ENCODE measurements at regions not wholly inside any gene's neighbourhood (a gene's known extent, or its start where the extent isn't known, plus 50 kb on each side); places are given as distances from the start of the nearest gene placed in this dataset.

GRCh38 chr13:21757763-21758162 is 86.9 kb downstream of the FGF9 start:
- no peak for DNase-seq

DNA sequence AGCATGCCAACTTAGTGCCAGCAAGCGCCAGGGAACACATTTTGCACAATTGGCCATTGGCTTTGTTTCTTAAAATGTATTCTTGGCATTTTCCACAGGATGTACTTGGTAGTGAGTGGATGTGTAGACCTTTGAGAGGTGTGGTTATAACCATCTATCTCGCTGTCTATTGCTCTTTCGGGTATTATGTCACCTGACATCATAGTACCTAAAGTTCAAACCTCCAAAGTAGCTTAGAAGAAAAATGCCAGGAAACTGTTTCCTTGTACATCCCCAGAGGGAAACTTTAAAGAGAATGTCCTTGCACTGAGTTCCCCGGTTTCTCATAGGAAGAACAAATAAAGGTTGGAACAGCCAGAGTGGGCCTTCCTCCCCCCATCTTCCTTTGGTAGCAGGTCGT is 87.6 kb downstream of the FGF9 start:
- no peak for DNase-seq

DNA sequence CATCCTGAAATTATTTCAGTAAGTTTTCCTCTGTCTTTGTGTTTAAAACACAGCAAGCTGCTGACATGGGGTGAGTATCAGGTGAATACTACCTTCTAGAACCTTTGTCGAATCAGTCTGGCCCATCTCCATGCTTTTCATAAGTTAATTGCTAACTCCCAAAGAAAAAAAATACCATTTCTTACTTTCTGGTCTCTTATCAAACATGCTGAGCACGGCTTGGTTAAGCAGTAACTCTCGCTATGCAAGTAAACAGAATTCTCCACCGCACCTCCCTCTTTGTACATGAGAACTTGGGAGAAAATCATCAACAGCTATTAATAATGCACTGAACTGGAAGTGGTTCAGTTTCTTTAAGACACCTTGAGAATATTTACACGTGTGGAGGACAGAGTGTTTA is 88.6 kb downstream of the FGF9 start:
- DNase-seq: no peak

DNA sequence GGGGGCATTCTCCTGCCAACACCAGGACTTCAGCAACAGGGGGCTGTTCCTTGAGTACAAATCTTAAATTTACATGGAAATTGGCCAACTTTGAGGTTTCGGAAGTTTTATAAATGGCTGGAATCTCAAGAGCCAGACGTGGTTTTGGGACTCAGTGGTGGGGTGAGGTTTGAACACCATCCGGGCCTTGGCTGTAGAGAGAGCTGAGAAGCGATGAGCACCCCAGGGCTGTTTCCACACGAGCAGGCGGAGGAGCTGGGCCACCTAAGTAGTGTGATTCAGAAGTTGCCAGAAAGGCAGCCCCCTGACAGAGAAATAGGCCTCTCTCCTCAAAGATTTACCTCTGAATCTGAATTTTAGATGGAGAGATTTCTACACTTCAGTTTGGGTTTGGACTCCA is 89.0 kb downstream of the FGF9 start:
- DNase-seq: no peak

DNA sequence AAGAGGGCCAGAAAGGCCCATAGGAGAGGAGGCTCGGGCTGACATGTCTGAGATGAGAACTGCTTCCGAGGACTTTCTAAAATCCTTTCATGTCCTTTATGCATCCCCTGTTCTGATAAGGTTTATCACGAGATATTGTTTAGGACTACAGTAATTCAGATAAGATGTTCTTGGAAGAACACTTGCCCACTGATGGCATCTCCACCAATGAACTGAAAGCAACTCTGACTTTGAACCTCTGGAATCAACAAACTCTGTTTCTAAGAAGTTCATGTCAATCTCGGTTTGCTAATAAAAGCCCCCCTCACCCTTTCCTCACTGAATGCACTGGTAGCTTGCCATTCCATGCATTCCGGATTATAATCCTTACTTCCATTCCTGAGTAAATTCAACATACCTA is 90.9 kb downstream of the FGF9 start:
- no peak for DNase-seq

DNA sequence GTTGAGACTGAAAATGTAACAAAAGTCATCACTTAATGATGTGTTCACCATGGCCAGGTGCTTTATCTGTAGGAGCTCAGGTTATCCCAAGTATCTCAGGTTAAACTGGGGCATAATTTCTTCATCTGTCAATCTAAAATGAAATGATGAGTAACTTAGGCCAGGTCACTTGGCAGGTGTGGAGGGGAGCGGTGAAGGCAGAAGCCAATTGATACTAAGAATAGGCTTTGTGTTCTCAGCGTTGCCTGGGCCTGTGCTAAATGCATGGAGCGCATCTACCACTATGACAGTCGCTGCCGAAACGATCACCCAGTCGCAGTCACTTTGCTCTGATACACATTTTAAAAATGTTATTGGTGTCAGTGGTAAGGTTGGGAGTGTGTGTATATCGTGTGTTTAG is 91.6 kb downstream of the FGF9 start:
- no peak for DNase-seq

GRCh38 chr13:21767032-21767431 is 96.2 kb downstream of the FGF9 start:
- DNase-seq: no peak

DNA sequence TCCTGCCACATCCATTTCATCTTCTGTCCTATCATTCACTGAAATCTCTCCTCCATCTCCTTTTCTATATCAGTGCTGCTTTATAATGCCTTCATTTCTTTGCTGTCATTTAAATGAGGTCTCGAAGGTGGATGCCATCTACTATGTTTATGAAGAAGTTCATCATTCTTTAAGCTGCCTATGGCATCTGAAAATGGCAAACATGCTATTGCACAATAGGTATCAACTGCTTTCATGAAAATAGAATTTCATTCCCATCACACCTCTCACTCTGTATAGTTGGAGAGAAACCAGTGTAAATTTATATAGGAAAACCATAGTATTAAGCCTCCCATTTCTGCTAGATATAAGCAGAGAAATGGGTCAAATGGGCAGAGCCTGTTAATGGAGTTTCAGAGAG is 100.2 kb downstream of the FGF9 start:
- DNase-seq: no peak

GRCh38 chr13:21777166-21777565 is 106.3 kb downstream of the FGF9 start:
- no peak for DNase-seq

GRCh38 chr13:21777813-21778212 is 106.9 kb downstream of the FGF9 start:
- no peak for DNase-seq

DNA sequence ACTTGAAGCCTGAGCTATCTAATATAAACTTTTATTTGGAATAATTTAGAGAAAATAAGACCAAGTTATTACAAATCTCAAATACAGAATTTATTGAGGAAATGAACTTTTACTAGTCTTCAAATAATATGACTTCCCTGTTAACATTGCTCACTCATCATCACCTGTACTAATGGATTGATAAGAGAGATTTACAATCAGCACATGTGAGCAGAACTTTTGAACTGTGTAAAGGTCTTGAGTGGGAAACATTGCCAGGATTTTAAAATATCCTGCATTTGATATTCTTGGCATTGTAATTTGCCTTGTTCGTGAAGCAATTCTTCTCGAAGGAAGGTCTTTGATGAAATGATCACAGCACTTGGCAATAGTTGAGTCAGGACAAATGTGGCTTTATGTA is 111.9 kb downstream of the FGF9 start:
- DNase-seq: no peak

DNA sequence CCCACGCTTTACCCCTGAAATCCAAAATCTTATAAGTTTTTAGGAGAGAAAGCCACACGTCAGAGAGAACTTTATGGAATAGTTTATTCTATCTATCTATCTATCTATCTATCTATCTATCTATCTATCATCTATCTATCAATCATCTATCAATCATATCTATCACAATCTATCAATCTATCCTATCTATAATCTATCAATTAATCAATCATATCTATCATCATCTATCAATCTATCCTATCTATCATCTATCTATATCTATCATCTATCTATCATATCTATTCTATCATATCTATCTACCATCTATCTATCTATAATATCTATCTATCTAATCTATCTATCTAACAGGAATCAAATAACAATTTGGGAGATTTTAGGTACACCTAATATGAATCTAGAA is 115.1 kb downstream of the FGF9 start:
- no peak for DNase-seq

- no peak for DNase-seq
Observed at GRCh38 chr13:21796066-21796465, 125.2 kb downstream of the FGF9 start.

GRCh38 chr13:21796775-21797514 is 126.1 kb downstream of the FGF9 start:
- DNase-seq: no peak

DNA sequence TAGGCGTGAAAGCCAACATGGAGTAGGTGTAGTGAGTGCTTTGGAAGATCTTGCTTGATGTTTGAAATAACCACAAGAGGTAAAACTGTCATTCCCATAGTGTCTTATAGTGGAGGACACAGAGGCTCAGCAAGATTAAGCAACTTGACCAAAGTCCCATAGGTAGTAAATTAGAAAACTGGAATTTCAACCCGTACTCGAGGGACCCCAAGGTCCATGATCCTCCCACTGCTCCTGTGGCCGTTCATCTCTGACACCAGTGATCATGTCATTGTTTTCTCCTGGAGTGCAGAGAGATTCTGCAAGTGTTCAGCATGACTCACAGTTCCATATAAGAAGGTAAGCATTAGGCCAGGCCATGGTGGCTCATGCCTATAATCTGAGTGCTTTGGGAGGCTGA is 126.9 kb downstream of the FGF9 start:
- DNase-seq: no peak

DNA sequence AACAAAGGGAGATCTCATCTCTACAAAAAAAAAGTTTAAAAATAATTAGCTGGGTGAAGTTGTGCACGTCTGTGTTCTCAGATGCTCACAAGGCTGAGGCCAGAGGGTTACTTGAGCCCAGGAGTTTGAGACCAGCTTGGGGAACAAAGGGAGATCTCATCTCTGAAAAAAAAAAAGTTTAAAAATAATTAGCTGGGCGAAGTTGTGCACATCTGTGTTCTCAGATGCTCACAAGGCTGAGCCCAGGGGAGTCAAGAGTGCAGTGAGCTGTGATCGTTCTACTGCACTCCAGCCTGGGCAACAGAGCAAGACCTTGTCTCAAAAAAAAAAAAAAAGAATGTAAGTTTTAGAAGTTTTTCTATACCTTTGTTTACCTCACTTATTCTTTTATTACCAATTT is 127.3 kb downstream of the FGF9 start:
- no peak for DNase-seq

GRCh38 chr13:21799671-21800070 is 128.8 kb downstream of the FGF9 start:
- DNase-seq: no peak

DNA sequence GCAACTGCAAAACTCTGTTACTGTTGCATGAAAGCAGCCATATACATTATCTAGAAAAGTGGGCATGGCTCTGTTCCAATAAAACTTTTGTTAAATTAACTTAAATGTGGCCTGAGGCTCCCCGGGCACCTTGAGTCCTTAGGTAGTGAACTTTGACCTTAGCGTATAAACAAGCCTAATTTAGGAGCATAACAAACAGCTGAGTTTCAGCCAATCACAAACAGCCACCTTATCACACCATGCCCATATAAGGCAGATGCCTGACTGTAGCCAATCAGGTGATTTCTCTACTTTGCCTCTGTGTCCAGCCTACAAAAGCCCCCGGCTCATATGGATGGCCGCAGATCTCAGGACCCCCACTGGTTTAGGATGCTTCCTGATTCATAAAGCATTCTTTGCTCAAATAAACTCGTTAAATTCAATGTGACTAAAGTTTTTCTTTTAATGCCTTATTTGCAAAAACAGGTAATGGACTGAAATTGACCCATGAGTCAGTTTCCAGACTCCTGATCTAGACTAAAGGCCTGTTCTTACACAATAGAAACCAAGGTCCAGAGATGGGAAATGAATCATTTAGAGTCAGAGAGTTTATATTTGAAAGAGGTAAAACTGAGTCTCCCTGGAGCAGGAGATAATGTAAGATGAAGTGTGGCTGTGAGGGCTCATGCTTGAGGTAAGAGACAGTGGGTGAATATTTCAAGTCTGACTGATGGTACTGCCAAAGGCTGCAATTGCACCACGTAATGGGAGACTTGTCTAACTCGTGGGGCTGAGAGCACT is 130.2 kb downstream of the FGF9 start:
- no peak for DNase-seq

DNA sequence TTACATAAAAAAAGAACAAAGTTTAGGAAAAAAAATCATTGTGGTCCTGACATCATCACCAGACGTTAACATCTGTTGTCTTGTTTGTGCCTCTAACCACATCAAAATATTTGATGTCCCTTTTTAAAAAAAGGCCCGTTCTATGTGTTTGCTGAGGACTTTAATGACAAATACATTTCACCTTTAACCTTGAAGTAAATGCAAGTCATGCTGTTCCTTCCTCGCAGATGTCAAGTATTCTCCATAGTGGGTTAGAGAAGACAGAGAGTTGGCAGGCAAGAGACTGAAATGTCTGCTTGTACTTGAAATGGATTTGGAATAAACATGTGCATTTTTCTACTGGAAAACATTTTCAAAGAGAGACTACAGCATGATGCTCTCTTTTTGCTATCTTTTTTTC is 134.9 kb downstream of the FGF9 start:
- DNase-seq: no peak

- DNase-seq: no peak
Observed at GRCh38 chr13:21812192-21812626, 141.3 kb downstream of the FGF9 start.

GRCh38 chr13:21813110-21813509 is 142.2 kb downstream of the FGF9 start:
- DNase-seq: no peak

- DNase-seq: no peak
Observed at GRCh38 chr13:21813844-21814243, 143.0 kb downstream of the FGF9 start.

DNA sequence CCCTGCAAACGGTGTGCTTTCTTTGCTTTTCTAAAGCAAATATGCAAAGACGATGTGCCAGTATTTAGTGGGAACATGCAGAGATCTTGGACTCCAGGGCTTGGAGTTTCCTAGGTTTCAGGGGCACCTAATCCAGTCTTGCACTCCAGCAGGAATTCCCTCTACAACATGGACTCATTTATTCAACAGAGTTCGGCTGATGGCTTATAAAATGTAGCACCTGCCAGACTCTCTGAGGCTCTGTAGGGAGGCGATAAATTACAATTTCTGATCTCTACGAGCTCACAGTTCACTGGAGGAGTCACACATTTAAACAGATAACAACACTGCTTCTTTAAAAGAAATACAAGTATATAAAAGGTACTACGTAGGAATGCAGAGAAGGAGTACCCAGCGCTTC is 143.7 kb downstream of the FGF9 start:
- no peak for DNase-seq

DNA sequence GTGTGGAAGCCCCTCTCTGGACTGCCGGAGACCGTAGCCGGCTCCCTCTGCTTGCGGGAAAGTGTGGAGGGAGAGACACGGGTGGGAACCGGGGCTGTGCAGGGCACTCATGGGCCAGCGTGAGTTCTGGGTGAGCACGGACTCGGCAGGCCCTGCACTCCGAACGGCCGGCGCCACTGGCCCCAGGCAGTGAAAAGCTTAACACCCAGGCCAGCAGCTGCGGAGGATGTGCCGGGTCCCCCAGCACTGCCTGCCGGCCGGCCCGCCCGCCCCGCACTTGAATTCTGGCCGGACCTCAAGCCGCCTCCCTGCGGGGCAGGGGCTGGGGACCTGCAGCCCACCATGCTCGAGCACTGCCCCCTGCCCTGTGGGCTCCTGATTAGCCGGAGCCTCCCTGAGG is 147.0 kb downstream of the FGF9 start:
- DNase-seq: no peak

GRCh38 chr13:21822029-21822428 is 151.2 kb downstream of the FGF9 start:
- DNase-seq: no peak
